Keratinocyte (primary cell): ENCODE measurements at regions not wholly inside any gene's neighbourhood (a gene's known extent, or its start where the extent isn't known, plus 50 kb on each side); places are given as distances from the start of the nearest gene placed in this dataset.
"Not testable (repeated sequence)": the region's sequence is repeated elsewhere in the genome, so short reads cannot be mapped to it uniquely, and the experiment has no call there.

Experiments used
- DNase-seq: peaks from one replicate; pipeline ENCODE4 v3.0.0-alpha.2; 2011; ENCODE audit warnings: low read depth, missing footprints, low spot score
- FAIRE-seq: peaks from 2 replicates; lab custom pipeline; 2011; peaks lifted over from hg19 to GRCh38; lab: Jason Lieb, UNC
- H2AFZ ChIP-seq: 2 replicates; pipeline ENCODE4 v1.6.0; 2012; ENCODE audit warnings: low read length, control low read depth, inconsistent platforms; ENCODE audit not compliant: control insufficient read depth
- H3K27ac ChIP-seq: 2 replicates; pipeline ENCODE4 v1.5.1; 2011; ENCODE audit warnings: low read length; ENCODE audit not compliant: control insufficient read depth, insufficient read depth
- H3K27me3 ChIP-seq: 3 replicates; pipeline ENCODE4 v1.6.0; 2011; ENCODE audit warnings: low read length; ENCODE audit not compliant: control insufficient read depth, insufficient read depth; ENCODE audit errors: extremely low read depth
- H3K36me3 ChIP-seq, 2 experiments: 2 replicates in 1 of 2; 3 replicates in 1 of 2; pipeline ENCODE4 v1.5.1; 2011; ENCODE audit warnings: low read length in 2 of 2, mild to moderate bottlenecking in 1 of 2; ENCODE audit not compliant: control insufficient read depth in 2 of 2, insufficient read depth in 2 of 2; ENCODE audit errors: extremely low read depth in 1 of 2
- H3K4me1 ChIP-seq: 3 replicates; pipeline ENCODE4 v1.5.1; 2011; ENCODE audit warnings: low read length; ENCODE audit not compliant: control insufficient read depth, insufficient read depth; ENCODE audit errors: extremely low read depth
- H3K4me2 ChIP-seq: 3 replicates; pipeline ENCODE4 v1.6.0; 2011; ENCODE audit warnings: low read depth, low read length; ENCODE audit not compliant: control insufficient read depth, insufficient read depth; ENCODE audit errors: extremely low read depth
- H3K4me3 ChIP-seq, 3 experiments: fragments of 200-600 bp in 1 of 3; sonication (generic) in 1 of 3; 2 replicates in 2 of 3; 3 replicates in 1 of 3; pipeline ENCODE4 v1.5.1; 2011 to 2016; ENCODE audit warnings: low read length in 3 of 3, mild to moderate bottlenecking in 3 of 3, control low read depth in 2 of 3, inconsistent platforms in 1 of 3, low read depth in 1 of 3, mixed read lengths in 1 of 3, mixed run types in 1 of 3, moderate library complexity in 1 of 3; ENCODE audit not compliant: control insufficient read depth in 2 of 3, insufficient read depth in 2 of 3; ENCODE audit errors: extremely low read depth in 1 of 3
- H3K79me2 ChIP-seq: 2 replicates; pipeline ENCODE4 v1.6.0; 2012; ENCODE audit warnings: low read length; ENCODE audit not compliant: control insufficient read depth, insufficient read depth
- H3K9ac ChIP-seq: 3 replicates; pipeline ENCODE4 v1.6.0; 2011; ENCODE audit warnings: low read length; ENCODE audit not compliant: control insufficient read depth, insufficient read depth; ENCODE audit errors: extremely low read depth
- H3K9me1 ChIP-seq: 3 replicates; pipeline ENCODE4 v1.6.0; 2011; ENCODE audit warnings: low read length; ENCODE audit not compliant: control insufficient read depth, insufficient read depth; ENCODE audit errors: extremely low read depth
- H3K9me3 ChIP-seq: 2 replicates; pipeline ENCODE4 v1.5.1; 2012; ENCODE audit warnings: low read depth, low read length; ENCODE audit not compliant: control insufficient read depth
- H4K20me1 ChIP-seq: 3 replicates; pipeline ENCODE4 v1.6.0; 2011; ENCODE audit warnings: low read length; ENCODE audit not compliant: control insufficient read depth, insufficient read depth; ENCODE audit errors: extremely low read depth
- EZH2 ChIP-seq: IDR thresholded peaks from one replicate; pipeline ENCODE4 v1.6.1; 2012; ENCODE audit warnings: inconsistent platforms, mild to moderate bottlenecking, low read length, moderate library complexity
- dilution Hi-C: fragments of 300-500 bp; cut with MboI; formaldehyde crosslinking; loops from one replicate; pipeline ENCODE4 v1.7.0; 2020; ENCODE audit warnings: low sequenced_read_pairs; ENCODE audit not compliant: extremely low pct_ligation_motif_present
- TF ChIP-seq, protein P1 (sequence below), 3 experiments: IDR thresholded peaks in 1 of 3; conservative IDR thresholded peaks in 1 of 3; optimal IDR thresholded peaks in 1 of 3; 2 replicates in 2 of 3; 3 replicates in 1 of 3; pipeline versions ENCODE3 to v1.5.1; 2011; ENCODE audit warnings: low read length in 3 of 3, mild to moderate bottlenecking in 3 of 3, moderate library complexity in 2 of 3, control low read depth in 1 of 3, inconsistent platforms in 1 of 3; ENCODE audit not compliant: insufficient read depth in 2 of 3; ENCODE audit errors: extremely low read depth in 1 of 3

DNA sequence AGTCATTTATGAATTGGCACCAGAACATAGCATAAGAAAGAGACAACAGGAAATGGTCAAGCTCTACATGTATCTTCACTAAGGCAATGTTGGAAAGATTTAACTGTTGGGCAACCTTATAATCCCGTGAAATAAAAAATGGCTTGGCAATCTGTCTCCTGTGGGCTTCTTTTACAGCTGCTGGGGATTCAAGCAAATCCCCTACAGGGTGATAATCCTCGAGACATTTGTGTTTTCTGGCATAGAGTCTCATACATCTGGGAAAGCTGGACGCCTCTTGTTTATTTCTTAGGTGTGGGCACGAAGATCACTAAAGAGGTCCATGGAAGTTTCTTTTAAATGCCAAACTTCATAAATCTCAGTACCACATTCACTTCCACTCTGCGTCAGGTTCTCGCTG is 82.2 kb upstream of the GPR141 start:
- Histone ChIP-seq H3K4me3 (no peak overlapping the region), H3K9me3 (peaks cover 2% of the 10 kb centered on the region), H3K4me1 (no peaks in the 10 kb centered on the region), H3K79me2 (no peaks in the 10 kb centered on the region), H3K9me1 (no peaks in the 10 kb centered on the region), H2AFZ (no peak overlapping the region), H3K9ac (no peak overlapping the region), H3K36me3 (no peaks in the 10 kb centered on the region), H3K4me2 (no peak overlapping the region), H3K27ac (no peak overlapping the region), H3K27me3 (no peaks in the 10 kb centered on the region), H4K20me1 (no peaks in the 10 kb centered on the region)
- DNase-seq: no peak
- TF ChIP-seq, protein P1, sequence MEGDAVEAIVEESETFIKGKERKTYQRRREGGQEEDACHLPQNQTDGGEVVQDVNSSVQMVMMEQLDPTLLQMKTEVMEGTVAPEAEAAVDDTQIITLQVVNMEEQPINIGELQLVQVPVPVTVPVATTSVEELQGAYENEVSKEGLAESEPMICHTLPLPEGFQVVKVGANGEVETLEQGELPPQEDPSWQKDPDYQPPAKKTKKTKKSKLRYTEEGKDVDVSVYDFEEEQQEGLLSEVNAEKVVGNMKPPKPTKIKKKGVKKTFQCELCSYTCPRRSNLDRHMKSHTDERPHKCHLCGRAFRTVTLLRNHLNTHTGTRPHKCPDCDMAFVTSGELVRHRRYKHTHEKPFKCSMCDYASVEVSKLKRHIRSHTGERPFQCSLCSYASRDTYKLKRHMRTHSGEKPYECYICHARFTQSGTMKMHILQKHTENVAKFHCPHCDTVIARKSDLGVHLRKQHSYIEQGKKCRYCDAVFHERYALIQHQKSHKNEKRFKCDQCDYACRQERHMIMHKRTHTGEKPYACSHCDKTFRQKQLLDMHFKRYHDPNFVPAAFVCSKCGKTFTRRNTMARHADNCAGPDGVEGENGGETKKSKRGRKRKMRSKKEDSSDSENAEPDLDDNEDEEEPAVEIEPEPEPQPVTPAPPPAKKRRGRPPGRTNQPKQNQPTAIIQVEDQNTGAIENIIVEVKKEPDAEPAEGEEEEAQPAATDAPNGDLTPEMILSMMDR (optimal IDR thresholded peaks at IDR 0.05 in 1 of 3, IDR thresholded peaks at IDR 0.05 in 1 of 3, conservative IDR thresholded peaks at IDR 0.05 in 1 of 3; ENCODE audit: extremely low read depth in 1 of 3, insufficient read depth in 2 of 3, low read length in 3 of 3): no peak
- TF ChIP-seq EZH2: no peak
- dilution Hi-C loops: no loop called here
- no peak for FAIRE-seq

DNA sequence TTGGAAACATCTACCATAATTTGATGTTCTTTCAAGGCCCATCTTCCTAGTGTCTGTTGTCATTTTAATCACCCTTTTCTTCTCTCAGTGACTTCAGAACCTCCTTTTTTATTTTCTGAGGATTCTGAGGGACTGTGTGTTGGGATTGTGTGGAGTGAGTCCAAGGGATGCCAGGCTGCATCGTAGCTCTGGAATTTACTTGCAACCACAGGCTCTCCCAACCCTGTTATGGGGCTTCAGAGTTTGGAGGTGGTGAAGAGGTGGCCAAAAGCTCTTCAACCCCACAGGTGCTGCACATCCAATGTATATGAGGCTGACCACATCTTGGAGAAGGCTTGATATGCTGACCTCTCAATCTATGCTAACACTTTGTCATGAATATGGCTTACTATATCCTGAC is 79.5 kb upstream of the GPR141 start:
- Histone ChIP-seq H3K79me2 (no peaks in the 10 kb centered on the region), H3K27ac (no peak overlapping the region), H3K9me3 (peaks cover 2% of the 10 kb centered on the region), H2AFZ (no peak overlapping the region), H3K9me1 (no peaks in the 10 kb centered on the region), H4K20me1 (no peaks in the 10 kb centered on the region), H3K4me1 (no peaks in the 10 kb centered on the region), H3K9ac (no peak overlapping the region), H3K36me3 (no peaks in the 10 kb centered on the region), H3K27me3 (no peaks in the 10 kb centered on the region), H3K4me3 (no peak overlapping the region), H3K4me2 (no peak overlapping the region)
- no peak for FAIRE-seq
- no peak for DNase-seq
- TF ChIP-seq, protein P1 (optimal IDR thresholded peaks at IDR 0.05 in 1 of 3, IDR thresholded peaks at IDR 0.05 in 1 of 3, conservative IDR thresholded peaks at IDR 0.05 in 1 of 3; ENCODE audit: extremely low read depth in 1 of 3, insufficient read depth in 2 of 3, low read length in 3 of 3): no peak
- TF ChIP-seq EZH2: no peak
- dilution Hi-C loops: no loop called here

DNA sequence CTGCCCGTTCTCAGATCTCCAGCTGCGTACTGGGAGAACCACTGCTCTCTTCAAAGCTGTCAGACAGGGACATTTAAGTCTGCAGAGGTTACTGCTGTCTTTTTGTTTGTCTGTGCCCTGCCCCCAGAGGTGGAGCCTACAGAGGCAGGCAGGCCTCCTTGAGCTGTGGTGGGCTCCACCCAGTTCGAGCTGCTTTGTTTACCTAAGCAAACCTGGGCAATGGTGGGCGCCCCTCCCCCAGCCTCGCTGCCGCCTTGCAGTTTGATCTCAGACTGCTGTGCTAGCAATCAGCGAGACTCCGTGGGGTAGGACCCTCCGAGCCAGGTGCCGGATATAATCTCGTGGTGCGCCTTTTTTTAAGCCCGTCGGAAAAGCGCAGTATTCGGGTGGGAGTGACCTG is 66.2 kb upstream of the GPR141 start:
- H2AFZ ChIP-seq, H3K27me3 ChIP-seq, FAIRE-seq, H3K4me1 ChIP-seq, dilution Hi-C loops, H3K36me3 ChIP-seq, DNase-seq, H3K4me3 ChIP-seq, H3K9ac ChIP-seq, H3K27ac ChIP-seq, H4K20me1 ChIP-seq, H3K4me2 ChIP-seq, H3K79me2 ChIP-seq, H3K9me1 ChIP-seq, H3K9me3 ChIP-seq: not testable (repeated sequence)
